Mesodermal cell (in vitro differentiated cells): ENCODE measurements at regions not wholly inside any gene's neighbourhood (a gene's known extent, or its start where the extent isn't known, plus 50 kb on each side); places are given as distances from the start of the nearest gene placed in this dataset.
"Not testable (repeated sequence)": the region's sequence is repeated elsewhere in the genome, so short reads cannot be mapped to it uniquely, and the experiment has no call there.

Experiments
- H3K27ac ChIP-seq: 2 replicates; pipeline ENCODE4 v1.7.0; 2013; ENCODE audit warnings: mild to moderate bottlenecking, low read depth, low read length, moderate library complexity; ENCODE audit not compliant: severe bottlenecking
- H3K36me3 ChIP-seq: 2 replicates; pipeline ENCODE4 v1.7.1; 2013; ENCODE audit warnings: mild to moderate bottlenecking, low read length, moderate library complexity; ENCODE audit not compliant: control insufficient read depth, insufficient read depth
- H3K4me1 ChIP-seq: one replicate; pipeline ENCODE4 v1.7.1; 2013; ENCODE audit warnings: mild to moderate bottlenecking, low read length; ENCODE audit not compliant: insufficient read depth, control insufficient read depth, poor library complexity, severe bottlenecking
- H3K4me3 ChIP-seq: 2 replicates; pipeline ENCODE4 v1.7.0; 2013; ENCODE audit warnings: low read length, control low read depth, mild to moderate bottlenecking; ENCODE audit not compliant: insufficient read depth, poor library complexity, severe bottlenecking; ENCODE audit errors: extremely low read depth
- H3K9me3 ChIP-seq: 2 replicates; pipeline ENCODE4 v1.7.1; 2013; ENCODE audit warnings: mild to moderate bottlenecking, low read length, moderate library complexity; ENCODE audit not compliant: control insufficient read depth
- WGBS, 2 experiments: methylation state at CpG; one replicate each; pipeline ENCODE4 v1.1.5; 2013; ENCODE audit warnings: missing lambda C conversion rate in 2 of 2; ENCODE audit not compliant: insufficient coverage in 2 of 2; 5-methylcytosine and 5-hydroxymethylcytosine counted together

- Histone ChIP-seq H3K4me3 (no peak overlapping the region), H3K27ac (no peak overlapping the region), H3K36me3 (peaks cover 13% of the 10 kb centered on the region), H3K4me1 (no peaks in the 10 kb centered on the region), H3K9me3 (no peaks in the 10 kb centered on the region)
- 80% methylated on average over 1 of the region's 4 CpGs; no CpG with 5 or more reads in 1 of the 2 experiments for WGBS, 2 experiments
Observed at GRCh38 chrX:102846544-102847236, 90.4 kb upstream of the RAB40AL start.

GRCh38 chrX:102847362-102847761 lies 89.7 kb upstream of the RAB40AL start:
- Histone ChIP-seq H3K4me1 (no peaks in the 10 kb centered on the region), H3K27ac (no peak overlapping the region), H3K9me3 (no peaks in the 10 kb centered on the region), H3K36me3 (peaks cover 13% of the 10 kb centered on the region), H3K4me3 (no peak overlapping the region)
- no CpG with 5 or more reads among the region's 2 CpGs for WGBS, 2 experiments

- no CpG with 5 or more reads among the region's 1 CpG for WGBS, 2 experiments
- Histone ChIP-seq H3K4me1 (no peaks in the 10 kb centered on the region), H3K27ac (no peak overlapping the region), H3K9me3 (no peaks in the 10 kb centered on the region), H3K4me3 (no peak overlapping the region), H3K36me3 (peaks cover 13% of the 10 kb centered on the region)
Observed at GRCh38 chrX:102849396-102849795, 87.7 kb upstream of the RAB40AL start.

- H3K36me3 ChIP-seq, H3K27ac ChIP-seq, H3K4me1 ChIP-seq, H3K9me3 ChIP-seq, H3K4me3 ChIP-seq: not testable (repeated sequence)
- WGBS, 2 experiments, result no CpG with 5 or more reads among the region's 8 CpGs
Observed at GRCh38 chrX:102858826-102859549, 78.1 kb upstream of the RAB40AL start.

GRCh38 chrX:102859550-102859871 lies 77.6 kb upstream of the RAB40AL start:
- no peak overlapping the region for H3K4me3 ChIP-seq
- whole genome bisulfite sequencing, 2 experiments, result no CpG with 5 or more reads among the region's 1 CpG
- peaks cover 3% of the 10 kb centered on the region for H3K36me3 ChIP-seq
- H3K9me3 ChIP-seq, result no peaks in the 10 kb centered on the region
- H3K27ac ChIP-seq, result no peak overlapping the region
- H3K4me1 ChIP-seq, result peaks cover 3% of the 10 kb centered on the region

GRCh38 chrX:102860235-102860634 lies 76.8 kb upstream of the RAB40AL start:
- Histone ChIP-seq H3K4me3 (no peak overlapping the region), H3K9me3 (no peaks in the 10 kb centered on the region), H3K36me3 (peaks cover 4% of the 10 kb centered on the region), H3K4me1 (peaks cover 3% of the 10 kb centered on the region), H3K27ac (no peak overlapping the region)
- WGBS, 2 experiments, result no CpG with 5 or more reads among the region's 1 CpG

- WGBS, 2 experiments, result no CpG with 5 or more reads among the region's 4 CpGs
- no peak overlapping the region for H3K27ac ChIP-seq
- H3K4me3 ChIP-seq, result no peak overlapping the region
- peaks cover 7% of the 10 kb centered on the region for H3K36me3 ChIP-seq
- H3K4me1 ChIP-seq, result no peaks in the 10 kb centered on the region
- H3K9me3 ChIP-seq, result no peaks in the 10 kb centered on the region
Observed at GRCh38 chrX:102863735-102864134, 73.3 kb upstream of the RAB40AL start.

GRCh38 chrX:102866981-102867656 lies 70.0 kb upstream of the RAB40AL start:
- no peak overlapping the region for H3K4me3 ChIP-seq
- H3K27ac ChIP-seq, result no peak overlapping the region
- no peaks in the 10 kb centered on the region for H3K9me3 ChIP-seq
- H3K36me3 ChIP-seq, result peaks cover 4% of the 10 kb centered on the region
- no peaks in the 10 kb centered on the region for H3K4me1 ChIP-seq
- 100% methylated on average over 1 of the region's 2 CpGs; no CpG with 5 or more reads in 1 of the 2 experiments for WGBS, 2 experiments

GRCh38 chrX:102883491-102883890 lies 53.6 kb upstream of the RAB40AL start:
- Histone ChIP-seq H3K4me3 (no peak overlapping the region), H3K9me3 (no peaks in the 10 kb centered on the region), H3K4me1 (no peaks in the 10 kb centered on the region), H3K36me3 (peaks cover 10% of the 10 kb centered on the region), H3K27ac (no peak overlapping the region)
- 84 to 93% methylated on average over 3 to 6 of the region's 7 CpGs for WGBS, 2 experiments
